ENCODE measurements at regions not wholly inside any gene's neighbourhood (a gene's known extent, or its start where the extent isn't known, plus 50 kb on each side); places are given as distances from the start of the nearest gene placed in this dataset.
"Not testable (repeated sequence)": the region's sequence is repeated elsewhere in the genome, so short reads cannot be mapped to it uniquely, and the experiment has no call there.

DNA sequence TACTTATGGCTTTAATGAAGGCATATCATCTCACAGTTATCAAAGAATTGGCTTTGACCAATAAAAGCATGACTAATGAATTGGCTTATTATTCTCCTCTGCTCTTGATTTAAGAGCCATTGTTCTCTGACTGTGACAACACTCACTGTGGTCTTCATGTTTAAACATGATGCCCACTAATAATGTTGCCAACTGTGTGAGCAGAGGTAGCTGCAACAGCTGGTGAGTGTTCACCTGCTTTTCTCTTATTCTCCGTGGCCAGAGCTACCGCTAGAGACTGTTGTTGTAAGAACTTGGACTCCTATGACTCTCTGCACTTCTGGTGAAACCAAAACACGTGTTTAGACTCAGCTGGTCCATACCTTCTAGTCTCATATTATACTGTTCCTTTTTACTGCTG is 335.9 kb downstream of the XPNPEP1 start:
- H3K36me3 Mint-ChIP-seq (ENCODE audit: low read depth), result no peaks in the 10 kb centered on the region
- H3K27ac Mint-ChIP-seq, result no peak overlapping the region
- no peaks in the 10 kb centered on the region for H3K4me1 Mint-ChIP-seq (ENCODE audit: low read depth)
- no peaks in the 10 kb centered on the region for H3K9me3 Mint-ChIP-seq
- H3K27me3 Mint-ChIP-seq, result no peaks in the 10 kb centered on the region
- H3K4me3 Mint-ChIP-seq, result no peak overlapping the region

DNA sequence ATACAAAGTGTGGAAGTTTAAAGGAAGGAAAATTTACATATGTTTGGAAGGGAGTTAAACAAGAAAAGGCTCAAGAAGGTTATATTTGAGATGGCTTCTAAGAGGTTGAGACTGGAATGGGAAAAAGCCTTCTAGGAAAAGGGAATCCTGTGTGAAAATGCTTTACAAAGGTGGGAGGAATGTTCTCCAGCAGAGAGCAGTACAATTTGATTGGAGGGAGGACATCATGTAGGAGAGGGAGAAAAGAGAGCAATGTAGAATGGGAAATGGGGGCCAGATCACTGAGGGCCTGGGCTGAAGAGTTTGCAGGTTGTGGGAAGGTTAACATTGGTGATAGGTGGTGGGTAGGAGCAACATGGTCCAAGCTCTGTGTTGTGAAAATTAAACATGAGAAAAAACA is 366.9 kb downstream of the XPNPEP1 start:
- H3K4me1 Mint-ChIP-seq (ENCODE audit: low read depth), result no peaks in the 10 kb centered on the region

DNA sequence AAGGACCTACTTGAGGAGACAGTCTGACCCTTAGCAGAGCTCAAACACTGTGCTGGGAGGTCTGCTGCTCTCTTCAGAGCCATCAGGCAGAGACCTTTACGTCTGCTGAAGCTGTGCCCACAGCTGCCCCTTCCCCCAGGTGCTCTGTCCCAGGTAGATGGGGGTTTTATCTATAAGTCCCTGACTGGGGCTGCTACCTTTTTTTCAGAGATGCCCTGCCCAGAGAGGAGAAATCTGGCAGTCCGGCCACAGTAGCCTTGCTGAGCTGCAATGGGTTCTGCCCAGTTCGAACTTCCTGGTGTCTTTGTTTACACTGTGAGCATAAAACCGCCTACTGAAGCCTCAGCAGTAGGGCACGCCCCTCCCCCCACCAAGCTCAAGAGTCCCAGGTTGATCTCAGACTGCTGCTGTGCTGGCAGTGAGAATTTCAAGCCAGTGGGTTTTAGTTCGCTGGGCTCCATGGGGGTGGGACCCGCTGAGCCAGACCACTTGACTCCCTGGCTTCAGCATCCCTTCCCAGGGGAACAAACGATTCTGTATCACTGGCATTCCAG is 381.2 kb downstream of the XPNPEP1 start:
- not testable (repeated sequence) for H3K4me1 Mint-ChIP-seq (ENCODE audit: low read depth); H3K27ac Mint-ChIP-seq

More for the DNA sequence above, 366.9 kb downstream of the XPNPEP1 start:
- peaks cover 6% of the 10 kb centered on the region for H3K9me3 Mint-ChIP-seq
- H3K4me3 Mint-ChIP-seq, result no peak overlapping the region
- H3K27ac Mint-ChIP-seq, result no peak overlapping the region
- H3K27me3 Mint-ChIP-seq, result no peaks in the 10 kb centered on the region
- H3K36me3 Mint-ChIP-seq (ENCODE audit: low read depth), result no peaks in the 10 kb centered on the region

DNA sequence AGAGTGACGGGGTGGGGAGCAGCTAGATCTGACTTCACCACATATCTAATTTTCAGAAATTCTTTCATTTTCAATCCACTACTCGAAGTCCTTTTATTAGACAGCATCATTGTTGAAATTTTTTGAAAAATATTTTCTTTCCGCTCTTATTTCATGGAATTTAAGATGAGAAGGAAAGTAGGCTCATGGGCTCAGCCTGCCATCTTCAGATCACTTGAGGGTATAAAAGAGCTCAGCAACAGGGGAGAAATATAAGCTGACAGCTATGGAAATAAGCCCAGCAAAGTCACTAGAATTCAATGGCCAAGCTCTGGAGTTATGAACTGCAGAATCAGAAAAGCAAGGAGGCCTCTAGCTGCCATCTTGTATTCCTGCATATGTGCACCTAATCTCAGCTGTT is 389.1 kb downstream of the XPNPEP1 start:
- Mint-ChIP-seq H3K36me3 (ENCODE audit: low read depth) (no peaks in the 10 kb centered on the region), H3K4me3 (no peak overlapping the region), H3K27me3 (no peaks in the 10 kb centered on the region), H3K9me3 (peaks cover 24% of the 10 kb centered on the region), H3K27ac (no peak overlapping the region), H3K4me1 (ENCODE audit: low read depth) (no peaks in the 10 kb centered on the region)

More for the DNA sequence above, 381.2 kb downstream of the XPNPEP1 start:
- not testable (repeated sequence) for H3K36me3 Mint-ChIP-seq (ENCODE audit: low read depth); H3K9me3 Mint-ChIP-seq; H3K27me3 Mint-ChIP-seq; H3K4me3 Mint-ChIP-seq

DNA sequence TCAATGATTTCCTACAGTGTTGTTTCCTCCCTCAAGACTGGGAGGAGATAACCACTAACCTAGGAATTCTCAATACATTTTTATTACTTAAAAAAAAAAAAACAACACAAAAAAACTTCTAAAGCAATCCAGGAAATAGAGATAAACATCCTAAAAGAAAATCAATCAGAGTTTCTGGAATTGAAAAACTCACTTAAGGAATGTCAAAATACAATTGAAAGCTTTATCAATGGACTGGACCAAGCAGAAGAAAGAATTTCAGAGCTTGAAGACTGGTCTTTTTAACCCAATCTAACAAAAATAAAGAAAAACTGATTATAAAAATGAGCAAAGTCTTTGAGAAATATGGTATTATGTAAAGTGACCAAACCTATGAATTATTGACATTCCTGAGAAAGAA is 394.1 kb downstream of the XPNPEP1 start:
- Mint-ChIP-seq H3K27ac (no peak overlapping the region), H3K4me3 (no peak overlapping the region), H3K36me3 (ENCODE audit: low read depth) (no peaks in the 10 kb centered on the region), H3K27me3 (no peaks in the 10 kb centered on the region), H3K4me1 (ENCODE audit: low read depth) (no peaks in the 10 kb centered on the region), H3K9me3 (peaks cover 24% of the 10 kb centered on the region)

DNA sequence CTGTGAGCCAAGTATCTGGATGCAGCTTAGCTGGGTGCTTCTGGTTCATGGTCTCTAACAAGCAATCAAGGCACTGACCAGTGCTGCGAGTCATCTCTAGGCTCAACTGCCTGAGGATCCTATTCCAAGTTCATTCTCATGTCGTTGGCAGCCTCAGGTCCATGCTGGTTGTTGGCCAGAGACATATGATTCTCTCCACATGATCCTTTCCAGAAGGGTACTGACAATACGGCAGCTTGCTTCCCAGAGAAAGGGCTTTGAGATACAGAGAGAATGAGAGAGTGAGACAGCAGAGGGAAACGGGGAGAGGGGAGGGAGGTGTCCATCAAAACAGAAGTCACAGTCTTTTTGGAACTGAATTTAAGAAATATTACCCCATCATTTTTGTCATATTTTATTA is 405.6 kb downstream of the XPNPEP1 start:
- no peaks in the 10 kb centered on the region for H3K27me3 Mint-ChIP-seq
- no peak overlapping the region for H3K4me3 Mint-ChIP-seq
- H3K4me1 Mint-ChIP-seq (ENCODE audit: low read depth), result no peaks in the 10 kb centered on the region
- no peaks in the 10 kb centered on the region for H3K36me3 Mint-ChIP-seq (ENCODE audit: low read depth)
- no peaks in the 10 kb centered on the region for H3K9me3 Mint-ChIP-seq
- no peak overlapping the region for H3K27ac Mint-ChIP-seq

DNA sequence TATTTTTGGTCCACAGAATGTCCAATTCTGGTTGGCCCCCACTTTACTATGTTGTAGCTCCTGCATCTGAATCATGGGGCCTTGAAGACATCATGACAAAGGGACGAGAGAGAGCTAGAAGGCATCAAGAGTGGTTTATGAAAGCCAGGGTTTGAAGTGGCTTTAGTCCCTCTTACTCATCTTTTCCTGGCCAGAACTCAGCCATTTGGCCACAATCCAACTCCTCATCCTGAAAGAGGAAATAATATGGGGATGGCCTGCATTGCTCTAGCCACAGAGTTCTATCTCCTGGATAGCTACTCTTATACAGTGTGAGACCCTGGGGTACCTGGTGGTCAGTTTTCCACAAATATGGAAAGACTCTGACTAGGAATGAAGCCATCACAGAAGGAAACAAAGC is 418.9 kb downstream of the XPNPEP1 start:
- no peaks in the 10 kb centered on the region for H3K36me3 Mint-ChIP-seq (ENCODE audit: low read depth)
- no peaks in the 10 kb centered on the region for H3K4me1 Mint-ChIP-seq (ENCODE audit: low read depth)
- H3K27me3 Mint-ChIP-seq, result no peaks in the 10 kb centered on the region
- no peak overlapping the region for H3K27ac Mint-ChIP-seq
- no peak overlapping the region for H3K4me3 Mint-ChIP-seq
- H3K9me3 Mint-ChIP-seq, result peaks cover 6% of the 10 kb centered on the region

DNA sequence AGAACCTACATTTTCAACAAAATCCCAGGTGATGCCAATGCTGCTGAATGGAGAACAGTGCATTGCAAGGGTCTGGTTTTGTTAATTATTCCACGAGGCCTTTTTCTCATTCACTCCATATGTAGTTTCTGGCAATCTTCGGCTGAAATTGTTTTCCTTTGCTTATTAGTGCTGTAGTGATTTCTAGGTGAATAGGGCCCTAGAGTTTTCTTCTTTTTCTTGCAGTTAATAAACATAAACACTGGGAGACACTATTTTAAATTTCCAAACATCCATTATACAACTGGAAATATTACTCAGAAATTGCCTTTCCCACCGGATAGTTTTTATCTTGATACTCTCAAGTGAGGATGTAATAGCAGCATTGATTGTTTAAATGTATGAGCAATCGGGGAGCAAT is 435.6 kb downstream of the XPNPEP1 start:
- Mint-ChIP-seq H3K9me3 (no peaks in the 10 kb centered on the region), H3K4me1 (ENCODE audit: low read depth) (no peaks in the 10 kb centered on the region), H3K36me3 (ENCODE audit: low read depth) (no peaks in the 10 kb centered on the region), H3K27ac (no peak overlapping the region), H3K4me3 (no peak overlapping the region), H3K27me3 (no peaks in the 10 kb centered on the region)

DNA sequence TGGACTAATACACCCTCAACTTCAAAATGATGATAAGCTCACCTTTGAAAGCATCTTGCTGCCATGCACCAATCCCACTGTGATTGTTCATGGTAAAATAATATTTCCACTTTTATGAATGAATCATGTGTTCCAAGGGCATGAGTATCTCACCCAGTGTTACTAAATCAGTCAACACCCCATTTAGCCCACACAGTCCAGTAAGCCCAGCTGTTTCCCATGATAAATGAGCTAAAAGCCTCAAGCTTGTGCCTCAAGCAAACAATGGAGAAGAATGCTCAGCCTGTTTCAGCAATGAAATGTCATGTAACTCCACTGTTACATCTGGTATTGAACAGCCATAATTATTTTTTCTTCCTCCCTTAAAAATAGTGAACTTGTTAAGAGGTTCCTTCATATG is 442.5 kb downstream of the XPNPEP1 start:
- Mint-ChIP-seq H3K36me3 (ENCODE audit: low read depth) (no peaks in the 10 kb centered on the region), H3K4me3 (no peak overlapping the region), H3K4me1 (ENCODE audit: low read depth) (no peaks in the 10 kb centered on the region), H3K9me3 (no peaks in the 10 kb centered on the region), H3K27ac (no peak overlapping the region), H3K27me3 (no peaks in the 10 kb centered on the region)

DNA sequence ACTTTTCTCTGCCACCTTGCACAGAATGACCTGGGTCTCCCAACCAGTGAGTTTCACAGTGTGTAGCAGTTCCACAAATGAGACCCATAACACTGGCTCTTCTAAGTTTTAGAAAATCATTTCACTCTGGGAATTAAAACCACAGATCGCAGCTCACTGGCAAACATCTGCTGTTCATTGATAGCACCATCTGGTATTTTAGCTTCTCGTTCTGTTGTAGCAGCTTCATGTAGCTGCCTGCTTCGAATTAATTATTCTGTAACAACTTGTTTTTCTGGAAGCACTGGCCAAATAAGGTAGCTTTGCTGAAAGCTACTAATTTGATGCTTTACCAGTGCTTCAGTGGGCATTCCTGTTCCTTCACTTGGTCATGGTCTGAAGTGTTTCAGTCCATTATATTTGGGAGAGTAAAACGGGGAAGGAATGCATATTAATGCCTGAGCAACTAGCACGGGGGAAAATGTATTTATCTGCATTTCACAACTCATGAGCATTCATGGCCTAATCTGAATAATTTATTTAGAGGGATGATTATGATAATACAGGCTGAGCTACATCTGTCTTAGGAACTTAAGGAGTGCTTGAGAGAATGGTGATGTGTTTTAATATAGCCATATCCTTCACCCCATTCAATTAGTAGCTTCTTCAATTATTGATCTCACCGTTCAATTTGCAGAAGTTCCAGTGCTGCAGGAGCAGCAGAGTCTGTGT is 447.4 kb downstream of the XPNPEP1 start:
- no peaks in the 10 kb centered on the region for H3K9me3 Mint-ChIP-seq
- no peaks in the 10 kb centered on the region for H3K27me3 Mint-ChIP-seq
- no peak overlapping the region for H3K4me3 Mint-ChIP-seq
- no peak overlapping the region for H3K27ac Mint-ChIP-seq
- H3K36me3 Mint-ChIP-seq (ENCODE audit: low read depth), result no peaks in the 10 kb centered on the region
- H3K4me1 Mint-ChIP-seq (ENCODE audit: low read depth), result no peaks in the 10 kb centered on the region

DNA sequence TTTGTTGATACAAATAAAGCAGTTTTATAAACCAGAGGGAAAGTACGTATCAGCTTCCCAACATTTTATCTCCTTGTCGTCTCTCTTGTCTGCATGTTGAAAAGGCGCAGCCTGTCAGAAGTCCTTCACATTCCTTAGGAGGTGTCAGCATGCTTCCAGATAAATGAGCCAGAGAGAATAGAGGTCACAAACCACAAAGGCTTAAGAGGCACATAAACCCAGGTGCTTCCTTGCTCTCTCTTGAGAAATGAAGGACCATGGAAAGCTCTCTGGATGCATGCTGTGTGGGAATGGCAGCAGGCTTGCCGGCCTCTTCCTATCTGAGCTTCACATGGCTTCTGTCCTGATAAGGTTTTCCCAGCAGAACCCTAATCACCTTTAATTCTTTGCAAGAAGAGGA is 448.5 kb downstream of the XPNPEP1 start:
- Mint-ChIP-seq H3K4me1 (ENCODE audit: low read depth) (no peaks in the 10 kb centered on the region), H3K27me3 (no peaks in the 10 kb centered on the region), H3K27ac (no peak overlapping the region), H3K9me3 (no peaks in the 10 kb centered on the region), H3K36me3 (ENCODE audit: low read depth) (no peaks in the 10 kb centered on the region), H3K4me3 (no peak overlapping the region)

DNA sequence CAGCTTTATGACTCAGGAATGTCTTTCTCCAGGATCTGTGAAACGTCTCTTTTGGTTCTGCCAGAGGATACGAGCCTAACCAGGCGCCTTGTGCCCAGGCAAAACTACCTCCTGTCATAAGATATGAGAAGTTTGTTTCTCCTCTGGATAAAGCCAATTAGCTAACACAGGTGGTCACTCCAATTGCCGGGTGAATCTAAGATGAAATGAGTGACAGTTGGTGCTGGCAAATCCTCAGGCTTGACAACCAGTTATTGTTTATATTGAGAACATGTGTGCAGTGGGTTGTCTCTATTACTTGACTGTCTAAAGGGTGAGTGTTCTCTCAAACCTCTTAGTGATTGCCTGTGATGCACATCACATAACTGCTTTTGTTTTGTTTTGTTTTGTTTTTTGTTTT is 449.1 kb downstream of the XPNPEP1 start:
- Mint-ChIP-seq H3K4me3 (no peak overlapping the region), H3K27ac (no peak overlapping the region), H3K27me3 (no peaks in the 10 kb centered on the region), H3K36me3 (ENCODE audit: low read depth) (no peaks in the 10 kb centered on the region), H3K4me1 (ENCODE audit: low read depth) (no peaks in the 10 kb centered on the region), H3K9me3 (no peaks in the 10 kb centered on the region)

DNA sequence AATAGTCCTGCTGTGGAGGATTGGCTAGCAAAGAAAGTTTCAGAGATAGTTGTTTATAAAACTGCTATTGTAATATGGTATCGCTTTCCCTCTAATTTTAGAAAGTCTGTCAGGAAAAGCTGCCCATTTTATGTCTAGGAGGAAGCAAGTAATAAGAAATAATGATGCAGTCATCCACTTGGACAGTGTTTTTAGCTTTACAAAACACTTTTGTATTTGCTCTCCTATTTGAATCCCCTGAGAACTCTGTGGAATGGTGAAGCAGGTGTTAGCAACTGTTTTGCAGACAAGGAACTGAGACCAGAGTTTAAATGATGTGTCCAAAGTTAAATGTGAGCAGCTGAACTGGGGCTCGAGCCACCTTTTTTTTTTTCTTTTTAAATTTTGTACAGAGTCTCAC is 455.8 kb downstream of the XPNPEP1 start:
- H3K4me1 Mint-ChIP-seq (ENCODE audit: low read depth), result no peaks in the 10 kb centered on the region

DNA sequence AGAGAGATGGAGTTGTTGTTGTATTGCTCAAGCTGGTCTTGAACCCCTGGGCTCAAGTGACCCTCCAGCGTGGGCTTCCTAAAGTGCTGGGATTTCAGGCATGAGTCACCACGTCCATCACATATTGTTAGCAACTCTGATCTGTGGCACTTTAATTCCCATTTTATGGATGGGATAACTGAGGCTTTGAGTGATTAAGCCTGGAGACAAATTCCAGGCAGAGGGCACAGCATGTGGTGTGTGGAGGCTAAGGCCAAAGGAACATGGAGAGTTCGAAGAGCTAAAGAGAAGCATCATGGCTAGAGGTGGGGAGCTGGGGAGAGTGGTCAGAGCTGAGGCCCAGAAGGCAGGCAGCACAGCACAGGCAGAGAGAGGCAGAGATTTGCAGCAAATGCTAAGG is 458.4 kb downstream of the XPNPEP1 start:
- Mint-ChIP-seq H3K27ac (no peak overlapping the region), H3K4me1 (ENCODE audit: low read depth) (no peaks in the 10 kb centered on the region), H3K27me3 (peaks cover 4% of the 10 kb centered on the region), H3K36me3 (ENCODE audit: low read depth) (no peaks in the 10 kb centered on the region), H3K4me3 (no peak overlapping the region), H3K9me3 (peaks cover 7% of the 10 kb centered on the region)

More for the DNA sequence above, 455.8 kb downstream of the XPNPEP1 start:
- no peak overlapping the region for H3K4me3 Mint-ChIP-seq
- no peaks in the 10 kb centered on the region for H3K27me3 Mint-ChIP-seq
- H3K36me3 Mint-ChIP-seq (ENCODE audit: low read depth), result no peaks in the 10 kb centered on the region
- no peak overlapping the region for H3K27ac Mint-ChIP-seq
- H3K9me3 Mint-ChIP-seq, result no peaks in the 10 kb centered on the region

DNA sequence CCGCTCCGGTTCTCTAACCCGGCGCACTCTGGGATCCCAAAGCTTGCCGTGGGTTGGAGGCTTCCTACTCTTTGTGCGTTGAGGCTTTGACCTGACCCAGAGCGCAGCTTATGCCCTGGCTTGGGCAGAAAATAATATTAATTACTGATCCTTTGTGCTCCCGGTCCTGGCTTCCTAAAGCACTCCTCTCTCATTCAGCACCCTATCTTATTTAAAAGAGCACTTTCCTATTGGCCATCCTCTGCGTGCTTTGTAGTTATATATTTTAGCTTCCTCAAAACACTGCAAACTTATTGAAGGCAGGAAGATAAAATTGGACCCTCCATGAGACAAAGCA is 466.0 kb downstream of the XPNPEP1 start:
- H3K4me3 Mint-ChIP-seq, result no peak overlapping the region
- no peaks in the 10 kb centered on the region for H3K4me1 Mint-ChIP-seq (ENCODE audit: low read depth)
- H3K36me3 Mint-ChIP-seq (ENCODE audit: low read depth), result no peaks in the 10 kb centered on the region
- peaks cover 36% of the 10 kb centered on the region for H3K27me3 Mint-ChIP-seq
- H3K27ac Mint-ChIP-seq, result no peak overlapping the region
- peaks cover 12% of the 10 kb centered on the region for H3K9me3 Mint-ChIP-seq
